GM19238 (cell line): ENCODE measurements at regions not wholly inside any gene's neighbourhood (a gene's known extent, or its start where the extent isn't known, plus 50 kb on each side); places are given as distances from the start of the nearest gene placed in this dataset.

Experiments
- DNase-seq: peaks from one replicate; pipeline ENCODE4 v3.0.0; 2011; ENCODE audit warnings: low spot score; ENCODE audit not compliant: insufficient read length

DNA sequence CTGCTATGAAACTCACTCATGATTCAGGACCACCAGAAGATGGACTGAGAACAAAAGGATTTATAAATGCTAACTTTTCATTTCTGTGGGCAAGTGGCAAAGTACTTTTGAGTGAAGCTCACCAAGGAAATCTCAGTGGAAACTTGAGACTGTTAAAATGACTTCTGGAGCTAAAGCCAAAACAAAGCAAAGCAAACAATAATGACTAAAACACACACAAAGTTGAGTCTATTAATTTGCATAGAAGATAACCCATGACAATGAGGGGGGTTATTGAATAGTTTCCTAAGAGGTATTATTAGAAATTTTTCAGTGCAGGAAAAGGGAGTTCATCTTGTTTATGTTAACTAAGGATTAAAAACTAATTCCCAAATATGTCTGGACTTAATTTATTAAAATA, 612.8 kb upstream of the FAM174A start:
- no peak for DNase-seq

DNA sequence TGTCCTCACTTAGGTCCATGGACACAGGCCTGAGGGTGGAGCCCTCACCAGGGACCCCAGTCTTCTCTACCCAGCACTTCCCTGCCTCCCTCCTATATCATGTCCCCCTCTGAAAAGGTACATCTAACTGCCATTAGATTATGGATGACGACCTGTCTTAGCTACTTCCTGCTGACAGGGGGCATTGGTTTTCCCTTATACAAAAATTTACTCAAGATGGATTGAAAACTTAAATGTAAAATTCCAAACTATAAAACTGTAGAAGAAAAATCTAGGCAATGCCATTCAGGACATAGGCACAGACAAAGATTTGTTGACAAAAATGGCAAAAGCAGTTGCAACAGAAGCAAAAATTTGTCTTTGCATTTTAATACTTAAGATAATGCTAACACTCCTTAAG, 623.2 kb upstream of the FAM174A start:
- no peak for DNase-seq

DNA sequence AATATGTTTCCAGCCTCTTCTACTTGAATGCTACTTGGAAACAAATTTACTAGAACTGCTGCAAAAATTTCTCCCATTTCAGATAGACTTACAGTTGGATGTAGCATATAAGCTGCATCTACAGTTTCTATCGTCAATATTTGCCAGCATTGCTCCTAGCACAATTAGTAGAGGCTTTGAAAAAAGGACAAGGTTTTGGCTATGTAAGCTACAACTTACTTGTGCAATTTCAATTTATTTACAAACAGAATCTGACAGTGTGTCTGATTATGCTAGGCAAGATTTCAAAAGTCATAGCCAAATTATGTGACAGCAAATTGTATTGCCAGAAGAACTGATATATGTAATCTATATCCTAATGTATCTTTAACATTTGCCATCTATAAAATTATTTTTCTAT, 628.4 kb upstream of the FAM174A start:
- DNase-seq, result no peak

DNA sequence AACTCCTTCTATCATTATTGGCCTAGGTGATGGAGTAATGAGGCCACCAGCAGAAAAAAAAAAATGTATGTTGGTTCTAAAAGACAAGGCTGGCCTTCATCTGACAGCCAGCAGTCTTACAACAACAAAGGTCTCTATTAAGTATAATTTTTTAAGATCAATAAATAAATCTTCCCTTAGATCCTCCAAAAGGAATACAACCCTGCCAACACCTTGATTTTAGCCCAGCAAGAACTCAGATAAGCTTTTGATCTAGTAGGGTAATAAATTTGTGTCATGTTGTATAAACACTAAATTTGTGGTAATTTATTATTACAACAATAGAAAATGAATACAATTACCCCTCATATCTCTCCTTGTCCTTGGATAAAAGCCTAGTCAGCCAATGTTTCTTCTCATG, 633.2 kb upstream of the FAM174A start:
- DNase-seq, result no peak

DNA sequence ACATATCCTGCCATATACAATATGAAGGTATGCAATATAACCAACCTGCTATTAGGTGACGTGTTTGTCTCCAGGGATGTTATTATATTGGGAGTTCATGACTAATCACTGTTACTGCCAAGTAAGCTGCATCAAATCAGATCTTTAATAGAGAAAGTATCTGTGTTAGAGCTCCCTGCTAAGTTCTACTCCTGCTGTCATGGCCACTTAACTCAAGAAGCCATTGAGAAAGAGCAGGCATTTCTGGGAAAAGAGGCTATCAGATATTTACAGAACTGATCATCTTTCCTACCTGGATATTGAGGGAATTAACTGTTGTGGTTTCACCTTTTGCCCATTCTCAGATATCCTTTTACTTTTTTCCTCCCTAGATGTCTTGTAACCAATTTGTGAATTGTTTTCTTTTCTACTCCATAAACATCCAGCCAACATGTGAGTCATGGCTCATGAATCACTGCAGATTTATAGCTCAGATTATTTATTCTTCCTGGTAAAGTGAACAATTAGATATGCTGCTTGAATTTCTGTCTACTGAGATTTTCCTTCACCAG, 634.8 kb upstream of the FAM174A start:
- no peak for DNase-seq

DNA sequence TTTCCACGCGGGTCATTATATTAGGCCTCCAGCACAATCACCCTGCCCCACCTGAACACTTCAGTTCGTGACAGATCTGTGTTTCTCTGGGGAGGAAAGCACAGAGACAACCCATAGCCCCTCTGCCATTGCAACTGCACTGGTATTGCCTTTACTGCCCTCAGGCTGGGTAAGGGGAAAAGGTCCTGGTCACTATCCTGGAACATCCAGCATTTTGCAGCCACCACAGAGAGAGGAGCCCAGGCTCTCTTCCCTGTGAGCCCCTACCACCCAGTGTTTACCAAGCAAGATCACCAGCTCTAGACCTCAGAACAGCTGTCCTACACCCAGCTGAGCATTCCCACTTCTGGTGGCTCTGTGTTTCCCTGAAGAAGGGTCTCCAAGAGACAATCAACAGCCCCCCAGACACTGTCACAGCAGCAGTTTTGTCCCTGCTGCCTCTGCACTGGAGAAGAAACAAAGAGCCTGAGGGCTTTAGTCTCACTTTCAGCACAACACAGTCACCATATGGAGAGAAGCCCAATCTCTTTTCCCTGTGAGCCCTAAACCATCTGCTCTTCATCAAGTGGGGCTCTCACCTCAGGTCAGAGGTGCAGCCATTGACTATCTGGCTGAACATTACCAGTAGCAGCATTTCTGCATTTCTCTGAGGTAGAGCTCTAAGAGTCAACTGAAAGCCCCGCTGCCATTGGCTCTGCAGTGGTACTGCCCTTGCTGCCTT, 655.2 kb upstream of the FAM174A start:
- no peak for DNase-seq

DNA sequence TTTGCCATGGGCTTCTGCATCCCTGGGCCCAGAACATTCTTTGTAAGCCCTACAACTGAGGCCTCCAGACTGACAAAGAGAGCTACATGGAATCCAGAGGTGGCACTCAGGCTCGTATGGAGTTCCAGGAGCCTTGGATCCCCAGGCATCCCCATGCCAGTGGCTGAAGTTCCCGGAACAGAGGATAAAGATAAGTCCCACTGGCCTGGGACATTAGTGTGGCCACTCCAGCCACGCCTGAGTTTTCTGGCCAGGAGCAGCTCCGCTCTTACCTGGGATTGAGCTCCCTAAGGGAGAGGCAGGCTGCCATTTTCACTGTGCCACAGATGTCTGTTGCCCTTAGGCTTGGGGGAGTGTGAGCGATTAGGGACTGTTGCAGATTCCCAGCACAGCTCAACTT, 656.3 kb upstream of the FAM174A start:
- DNase-seq, result no peak

DNA sequence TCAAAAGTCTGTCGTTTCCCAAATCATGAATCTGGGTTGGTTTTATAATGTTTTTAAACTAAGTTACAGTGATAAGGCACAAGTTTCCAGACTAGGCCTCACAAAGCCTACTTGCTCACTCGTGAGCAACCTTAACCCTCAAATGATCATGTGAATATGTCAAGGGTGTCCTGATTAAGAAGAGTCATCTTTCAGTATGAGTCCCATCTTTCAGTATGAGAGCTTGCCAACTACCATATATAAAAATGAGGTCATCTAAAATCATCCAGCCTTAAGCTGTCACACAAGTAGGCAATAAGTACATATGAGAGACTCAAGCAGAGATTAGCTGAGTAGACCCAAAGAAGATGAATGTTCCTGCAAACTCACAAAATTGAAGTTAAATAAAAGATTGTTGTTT, 668.4 kb upstream of the FAM174A start:
- no peak for DNase-seq

DNA sequence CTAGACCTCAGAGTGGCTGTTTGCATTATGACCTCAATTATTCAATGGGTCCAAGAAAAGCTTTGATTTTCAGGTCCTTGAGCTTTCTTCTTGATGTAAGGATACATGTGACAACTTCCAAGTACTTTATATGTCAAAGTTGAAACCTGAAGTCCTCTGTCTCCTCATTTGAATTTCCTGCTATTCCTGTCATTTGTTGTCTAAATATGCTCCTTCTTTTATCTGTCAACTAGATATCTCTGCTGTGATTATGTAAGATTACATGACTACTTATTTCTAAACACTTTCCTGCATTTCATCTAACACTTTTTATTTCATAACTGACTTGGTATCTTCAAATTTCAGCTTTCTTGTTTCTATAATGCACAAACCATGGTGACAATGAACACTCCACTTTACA, 670.0 kb upstream of the FAM174A start:
- no peak for DNase-seq

DNA sequence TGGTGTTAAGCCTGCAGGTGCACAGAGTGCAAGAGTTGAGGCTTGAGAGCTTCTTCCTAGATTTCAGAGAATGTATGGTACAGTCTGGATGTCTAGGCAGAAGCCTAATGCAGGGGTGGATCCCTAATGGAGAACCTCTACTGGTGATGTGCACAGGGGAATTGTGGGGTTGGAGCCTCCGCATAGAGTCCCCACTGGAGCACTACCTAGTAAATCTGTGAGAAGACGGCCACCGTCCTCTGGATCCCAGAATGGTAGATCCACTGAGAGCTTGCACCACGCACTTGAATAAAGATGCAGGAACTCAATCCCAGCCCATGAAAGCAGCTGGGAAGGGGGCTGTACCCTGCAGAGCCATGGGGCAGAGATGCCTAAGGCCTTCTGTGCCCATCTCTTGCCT, 699.4 kb upstream of the FAM174A start:
- DNase-seq, result no peak

DNA sequence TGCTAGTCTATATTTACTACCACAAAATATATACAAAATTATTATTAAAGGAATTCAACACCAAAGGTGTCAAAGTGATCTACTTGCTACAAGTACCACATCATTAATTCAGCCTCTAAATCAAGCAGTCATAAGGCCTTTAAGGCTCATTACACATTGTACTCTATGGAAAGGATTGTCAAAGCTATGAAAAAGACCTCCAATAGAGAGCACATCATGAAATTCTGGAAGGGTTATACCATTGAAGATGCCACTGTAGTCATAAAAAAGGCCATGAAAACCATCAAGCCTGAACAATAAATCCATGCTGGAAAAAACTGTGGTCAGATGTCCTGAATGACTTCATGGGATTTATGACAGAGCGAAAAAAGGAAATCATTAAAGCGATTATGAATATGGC, 708.0 kb upstream of the FAM174A start:
- no peak for DNase-seq

DNA sequence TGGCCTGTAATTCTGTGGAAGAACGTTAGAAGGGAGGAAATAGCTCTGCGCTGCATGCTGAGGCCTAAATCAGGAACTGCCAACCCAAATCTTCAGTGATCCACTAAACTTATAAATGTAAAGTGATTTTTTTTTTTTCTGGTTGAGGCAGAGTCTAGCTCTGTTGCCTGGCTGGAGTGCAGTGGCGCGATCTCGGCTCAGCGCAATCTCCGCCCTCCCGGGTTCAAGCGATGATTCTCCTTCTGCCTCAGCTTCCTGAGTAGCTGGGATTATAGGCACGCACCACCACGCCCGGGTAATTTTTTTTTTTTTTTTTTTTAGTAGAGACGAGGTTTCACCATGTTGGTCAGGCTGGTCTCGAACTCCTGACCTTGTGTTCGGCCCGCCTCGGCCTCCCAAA, 717.4 kb upstream of the FAM174A start:
- no peak for DNase-seq

DNA sequence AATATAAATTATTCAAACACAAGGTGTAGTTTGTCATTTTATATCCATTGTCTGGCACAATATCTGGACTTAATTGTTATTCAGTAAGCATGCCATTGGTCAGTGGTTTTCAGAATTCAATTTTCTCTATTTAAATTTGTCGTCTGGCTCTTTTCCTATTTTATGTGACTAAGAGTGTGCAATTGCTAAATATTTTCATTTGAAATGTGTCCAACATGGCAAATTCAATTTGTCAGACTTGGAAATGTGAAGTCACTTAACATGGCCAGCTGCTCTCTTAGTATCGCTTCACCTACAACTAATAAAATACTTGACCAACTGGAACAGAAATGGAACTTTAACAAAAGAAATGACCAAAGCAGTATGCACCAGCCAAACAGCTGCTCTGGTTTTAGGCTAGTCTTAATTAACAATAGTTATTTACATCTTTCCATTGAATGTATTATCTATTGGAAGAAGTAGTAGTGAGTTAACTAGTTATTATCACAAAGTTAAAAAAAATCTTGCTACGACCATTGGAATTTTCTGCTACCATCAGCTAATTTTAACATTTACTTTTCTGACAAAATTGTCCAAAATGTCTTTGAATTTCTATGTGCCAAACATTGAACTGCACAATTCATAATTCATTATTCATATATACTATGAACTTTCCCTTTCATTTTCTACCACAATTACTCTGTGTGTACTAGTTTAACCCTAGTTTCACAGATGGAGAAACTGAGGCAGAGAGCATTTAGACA, 720.7 kb upstream of the FAM174A start:
- DNase-seq, result no peak

DNA sequence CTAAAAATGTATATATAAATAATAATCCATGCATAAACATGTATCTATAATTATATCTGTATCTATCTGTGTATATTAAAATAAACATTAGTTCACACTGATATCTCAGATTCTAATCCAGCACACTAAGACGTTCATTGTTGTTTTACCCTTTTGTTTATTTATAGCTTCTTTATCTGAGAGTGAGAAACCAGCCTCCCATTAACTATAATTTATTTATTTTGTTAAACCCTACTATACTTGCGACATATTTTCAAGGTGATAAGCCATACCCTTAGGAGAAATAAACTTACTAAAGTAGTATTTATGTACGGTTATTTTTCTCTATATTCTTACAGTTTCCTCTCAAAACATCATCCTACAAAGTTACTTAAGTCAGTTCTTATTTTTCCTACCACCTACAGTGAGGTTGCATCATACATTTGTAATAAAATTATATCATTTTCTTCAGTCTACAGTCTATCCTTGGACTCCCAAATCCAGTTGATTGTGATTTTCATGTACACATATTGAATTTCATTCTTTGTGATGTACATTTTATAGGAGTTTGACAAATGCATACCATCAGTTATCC, 726.4 kb upstream of the FAM174A start:
- DNase-seq, result no peak

DNA sequence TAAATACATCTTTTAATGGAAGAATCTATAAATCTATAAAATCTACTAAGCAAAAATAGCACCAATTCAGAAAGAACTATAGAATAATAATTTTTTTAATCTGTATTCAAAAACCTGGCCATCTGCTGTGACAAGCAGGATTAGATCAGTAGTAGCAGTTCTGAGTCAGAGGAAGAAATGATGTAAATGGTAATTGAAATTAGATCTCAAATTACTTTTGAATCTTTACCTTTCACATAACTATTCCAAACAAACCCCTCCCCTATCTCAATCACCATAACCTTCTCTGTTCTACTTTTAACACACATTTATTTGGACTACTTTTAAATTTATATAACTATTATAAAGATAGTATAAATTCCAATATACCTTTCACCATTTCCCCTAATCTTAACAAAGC, 727.8 kb upstream of the FAM174A start:
- DNase-seq, result no peak

DNA sequence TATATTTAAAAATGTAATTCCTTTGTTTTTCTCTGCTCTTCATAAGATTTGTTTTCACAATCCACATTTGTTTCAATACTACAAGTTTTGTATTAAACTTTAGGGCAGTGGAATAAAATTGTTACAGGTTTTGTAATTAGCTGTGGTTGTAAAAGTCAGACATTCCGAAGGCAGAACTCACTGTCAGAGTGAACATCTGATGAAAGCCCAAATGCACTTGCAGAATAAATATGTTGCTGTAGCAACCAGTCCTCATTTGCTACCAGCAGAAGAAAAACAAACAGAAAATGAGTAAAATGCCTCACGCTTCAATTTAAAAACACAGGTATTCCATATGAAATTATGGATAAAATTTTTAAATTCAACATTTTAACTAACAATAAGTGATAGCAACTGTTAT, 740.1 kb upstream of the FAM174A start:
- no peak for DNase-seq

DNA sequence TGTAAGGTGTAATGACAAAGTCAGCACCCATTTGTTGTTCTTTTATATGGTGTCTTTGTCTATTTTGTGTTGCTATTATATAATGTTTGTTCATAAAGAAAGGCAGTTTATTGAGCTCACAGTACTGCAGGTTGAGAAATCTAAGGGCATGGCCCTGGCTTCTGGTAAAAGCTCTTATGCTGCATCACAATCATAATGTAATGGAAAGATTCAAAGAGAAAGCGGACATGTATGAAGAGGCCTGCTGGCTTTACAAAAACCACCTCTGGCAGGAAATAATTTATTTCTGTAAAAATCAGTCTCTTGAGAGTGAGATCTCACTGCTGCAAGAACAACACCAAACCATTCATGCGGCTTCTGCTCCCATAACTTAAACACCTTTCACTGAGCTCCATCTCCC, 746.7 kb upstream of the FAM174A start:
- no peak for DNase-seq

DNA sequence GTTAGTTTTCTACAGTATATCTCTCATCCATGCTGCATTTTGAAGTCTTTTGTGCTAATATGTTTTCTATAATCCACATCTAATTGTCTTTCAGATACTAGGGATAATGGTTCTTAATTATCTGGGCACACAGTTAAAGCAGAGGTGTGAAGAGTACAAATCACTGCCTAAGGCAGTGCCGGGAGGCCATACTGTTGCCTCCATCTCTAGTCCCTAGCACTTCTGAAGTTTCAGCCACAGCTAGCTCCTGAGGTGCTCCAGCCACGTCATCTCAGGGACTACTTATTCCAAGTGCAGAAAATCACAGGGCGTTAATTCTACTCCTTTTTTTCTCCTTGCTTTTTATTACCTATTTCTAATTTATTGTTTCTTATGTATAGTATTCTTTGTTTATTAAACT, 760.0 kb upstream of the FAM174A start:
- DNase-seq, result no peak

DNA sequence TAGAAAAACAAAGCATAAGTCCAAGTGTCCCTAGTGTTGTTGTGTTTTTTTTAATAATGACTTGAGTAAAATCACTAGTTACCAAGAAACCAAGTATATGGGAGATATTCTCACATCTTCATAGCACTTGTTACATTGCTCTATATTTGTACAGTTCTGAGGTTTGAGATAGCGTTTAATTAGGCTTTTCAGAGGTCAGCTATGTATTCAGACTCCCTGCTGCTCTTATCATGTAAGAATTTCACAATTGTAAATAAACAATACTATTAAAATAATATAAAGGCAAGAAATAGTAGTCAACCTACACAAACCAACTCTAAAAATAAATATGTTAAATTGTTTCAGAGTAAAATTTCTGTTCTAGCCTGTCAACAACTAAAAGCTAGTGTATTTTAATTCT, 761.9 kb upstream of the FAM174A start:
- no peak for DNase-seq

DNA sequence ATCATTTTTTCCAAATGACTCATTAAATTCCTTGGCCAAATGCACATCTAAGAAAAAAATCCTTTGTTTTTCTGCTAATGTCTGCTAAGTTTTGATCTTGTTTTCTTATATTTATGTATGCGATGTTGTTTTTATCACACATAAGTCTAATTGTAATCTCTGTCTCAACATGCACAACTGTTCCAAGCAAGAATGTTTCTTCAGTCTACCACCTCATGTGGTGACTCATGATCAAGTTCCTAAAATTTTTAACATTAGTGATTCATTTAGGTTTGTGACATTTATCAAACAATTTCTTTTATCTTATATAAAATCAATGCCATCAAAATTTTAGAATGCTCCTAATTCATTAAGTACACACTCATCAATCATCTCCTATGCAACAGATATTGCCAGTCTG, 763.9 kb upstream of the FAM174A start:
- DNase-seq, result no peak

DNA sequence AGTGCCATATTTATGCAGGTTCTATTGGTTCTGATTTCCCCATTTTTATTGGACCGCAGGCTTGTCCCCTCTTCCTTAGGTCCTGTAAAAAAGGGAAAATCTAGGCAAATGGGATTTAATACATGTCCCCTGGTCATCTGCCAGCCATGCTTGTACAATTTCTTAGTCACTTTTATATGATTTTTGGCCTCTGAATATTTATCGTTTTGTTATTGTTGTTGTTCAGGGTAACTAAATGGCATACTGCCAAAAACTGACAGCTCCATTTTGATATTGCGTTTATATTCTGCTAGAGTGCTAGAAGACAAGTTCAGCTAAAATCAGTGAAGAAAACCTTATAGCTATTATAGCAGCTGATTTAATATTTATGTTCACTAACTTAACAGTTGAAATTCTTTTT, 770.2 kb upstream of the FAM174A start:
- no peak for DNase-seq

DNA sequence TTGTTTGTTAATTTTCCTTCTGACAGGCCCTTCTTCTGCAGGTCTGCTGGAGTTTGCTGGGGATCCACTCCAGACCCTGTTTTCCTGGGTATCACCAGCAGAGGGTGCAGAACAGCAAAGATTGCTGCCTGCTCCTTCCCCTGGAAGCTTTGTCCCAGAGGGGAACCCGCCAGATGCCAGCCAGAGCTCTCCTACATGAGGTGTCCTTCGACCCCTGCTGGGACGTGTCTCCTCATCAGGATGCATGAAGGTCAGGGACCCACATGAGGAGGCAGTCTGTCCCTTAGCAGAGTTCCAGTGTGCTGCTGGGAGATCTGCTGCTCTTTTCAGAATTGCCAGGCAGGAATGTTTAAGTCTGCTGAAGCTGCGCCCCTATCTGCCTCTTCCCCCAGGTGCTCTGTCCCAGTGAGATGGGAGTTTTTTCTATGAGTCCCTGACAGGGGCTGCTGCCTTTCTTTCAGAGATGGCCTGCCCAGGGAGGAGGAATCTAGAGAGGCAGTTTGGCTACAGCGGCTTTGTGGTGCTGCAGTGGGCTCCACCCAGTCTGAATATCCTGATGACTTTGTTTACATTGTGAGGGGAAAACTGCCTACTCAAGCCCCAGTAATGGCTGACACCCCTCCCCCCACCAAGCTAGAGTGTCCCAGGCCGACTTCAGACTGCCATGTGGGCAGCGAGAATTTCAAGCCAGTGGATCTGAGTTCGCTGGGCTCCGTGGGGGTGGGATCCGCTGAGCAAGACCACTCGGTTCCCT, 772.0 kb upstream of the FAM174A start:
- DNase-seq, result no peak
